ENCODE measurements at regions not wholly inside any gene's neighbourhood (a gene's known extent, or its start where the extent isn't known, plus 50 kb on each side); places are given as distances from the start of the nearest gene placed in this dataset.

- no peak for TF ChIP-seq KLF15 (CRISPR knock-in tag; IDR thresholded peaks at IDR 0.05; ENCODE audit: borderline replicate concordance)
- TF ChIP-seq ADNP (CRISPR knock-in tag; IDR thresholded peaks at IDR 0.05) = no peak
- no peak for TF ChIP-seq NFYC (CRISPR knock-in tag; IDR thresholded peaks at IDR 0.05)
- TF ChIP-seq ZNF780A (CRISPR knock-in tag; IDR thresholded peaks at IDR 0.05) = no peak
- TF ChIP-seq MXD4 (CRISPR knock-in tag; IDR thresholded peaks at IDR 0.05) = no peak
- TF ChIP-seq ARID5B (CRISPR knock-in tag; IDR thresholded peaks at IDR 0.05) = no peak
- TF ChIP-seq ZNF432 (CRISPR knock-in tag; IDR thresholded peaks at IDR 0.05; ENCODE audit: borderline replicate concordance) = no peak
- TF ChIP-seq JUNB (CRISPR knock-in tag; IDR thresholded peaks at IDR 0.05; ENCODE audit: borderline replicate concordance) = no peak
- no peak for TF ChIP-seq ZNF788 (CRISPR knock-in tag; IDR thresholded peaks at IDR 0.05; ENCODE audit: borderline replicate concordance)
- no peak for TF ChIP-seq ZSCAN29 (CRISPR knock-in tag; conservative IDR thresholded peaks at IDR 0.05)
- TF ChIP-seq STAT5B (CRISPR knock-in tag; IDR thresholded peaks at IDR 0.05) = no peak
- TF ChIP-seq NFE2L2 (IDR thresholded peaks at IDR 0.05; ENCODE audit: low read length) = peak; percentile 84
- TF ChIP-seq MAFF (IDR thresholded peaks at IDR 0.05; ENCODE audit: low read depth, low read length) = peak; percentile 58
- TF ChIP-seq RNF2 (conservative IDR thresholded peaks at IDR 0.05; ENCODE audit: low read depth) = no peak
- no peak for TF ChIP-seq ZNF256 (CRISPR knock-in tag; conservative IDR thresholded peaks at IDR 0.05)
- TF ChIP-seq ZNF574 (CRISPR knock-in tag; IDR thresholded peaks at IDR 0.05) = no peak
- no peak for TF ChIP-seq CBX1 (IDR thresholded peaks at IDR 0.05; ENCODE audit: low read depth)
- no peak for TF ChIP-seq ZSCAN21 (CRISPR knock-in tag; IDR thresholded peaks at IDR 0.05; ENCODE audit: borderline replicate concordance)
- TF ChIP-seq ZNF609 (CRISPR knock-in tag; IDR thresholded peaks at IDR 0.05; ENCODE audit: borderline replicate concordance) = no peak
These were observed 2023.8 kb downstream of the LRRC4C start (continued) for GRCh38 chr11:39435641-39436040.

Measured in HepG2 (cell line).